GM18502 (cell line): ENCODE measurements at regions not wholly inside any gene's neighbourhood (a gene's known extent, or its start where the extent isn't known, plus 50 kb on each side); places are given as distances from the start of the nearest gene placed in this dataset.

ENCODE experiments used
- ATAC-seq: cut with Tn5 transposase; IDR thresholded peaks from one replicate; pipeline ENCODE4 v1.9.1; 2021; ENCODE audit warnings: mild to moderate bottlenecking; ENCODE audit not compliant: unreplicated experiment, poor library complexity

DNA sequence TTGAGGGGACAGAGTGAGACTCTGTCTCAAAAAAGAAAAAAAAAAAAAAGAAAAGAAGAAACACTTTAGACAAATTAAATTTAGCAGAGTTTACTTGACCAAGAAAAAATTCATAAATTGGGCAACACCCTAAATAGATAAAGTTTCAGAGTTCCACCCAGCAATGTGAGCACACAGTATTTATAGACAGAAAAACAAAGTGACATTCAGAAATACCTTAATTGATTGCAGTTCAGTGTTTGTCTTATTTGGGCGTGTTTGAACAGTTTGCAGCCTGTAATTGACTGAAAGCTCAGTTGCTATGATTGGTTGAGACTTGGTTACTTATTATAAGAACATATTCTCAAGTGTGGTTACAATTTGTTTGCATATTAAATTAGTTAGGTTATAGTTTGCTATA lies 603.5 kb upstream of the NEGR1 start:
- no peak for ATAC-seq

GRCh38 chr1:72885017-72885416 lies 602.7 kb upstream of the NEGR1 start:
- no peak for ATAC-seq

DNA sequence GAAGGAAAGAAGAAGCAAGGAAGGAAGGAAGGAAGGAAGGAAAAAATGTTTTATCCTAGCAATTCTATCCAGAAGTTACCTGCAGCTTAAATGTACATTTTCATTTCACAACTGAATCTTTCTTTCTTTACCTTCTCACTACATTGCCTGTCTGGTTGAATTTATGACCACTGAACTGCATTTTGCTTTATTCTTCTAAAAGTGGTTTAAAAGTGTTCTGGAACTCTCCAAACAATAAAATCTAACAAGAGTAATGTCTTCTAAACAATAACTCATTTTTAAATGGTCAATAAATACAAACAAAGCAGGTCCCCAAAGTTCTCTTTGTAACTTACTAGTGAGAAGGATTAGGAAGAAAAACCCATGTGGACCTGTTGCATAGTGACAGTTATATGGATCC lies 587.5 kb upstream of the NEGR1 start:
- ATAC-seq, result no peak

DNA sequence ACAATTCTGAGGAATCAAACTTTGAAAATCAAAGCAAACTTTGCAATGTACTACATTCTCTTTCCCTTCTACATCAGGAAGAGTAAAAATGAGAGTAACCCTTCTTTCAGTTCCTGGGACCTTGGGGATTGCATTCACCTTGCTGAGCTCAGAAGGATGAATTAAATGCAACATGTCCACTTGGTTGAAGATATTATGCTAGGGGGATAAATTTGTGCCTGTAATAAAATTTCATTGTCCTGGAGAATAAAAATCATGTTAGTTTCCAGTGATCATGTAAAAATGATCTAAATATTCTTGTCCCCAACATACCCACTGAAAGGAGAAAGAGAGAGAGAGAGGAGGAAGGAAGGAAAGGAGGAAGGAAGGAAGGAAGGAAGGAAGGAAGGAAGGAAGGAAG lies 587.1 kb upstream of the NEGR1 start:
- ATAC-seq, result no peak

- no peak for ATAC-seq
Observed at GRCh38 chr1:72851597-72851996, 569.3 kb upstream of the NEGR1 start.

DNA sequence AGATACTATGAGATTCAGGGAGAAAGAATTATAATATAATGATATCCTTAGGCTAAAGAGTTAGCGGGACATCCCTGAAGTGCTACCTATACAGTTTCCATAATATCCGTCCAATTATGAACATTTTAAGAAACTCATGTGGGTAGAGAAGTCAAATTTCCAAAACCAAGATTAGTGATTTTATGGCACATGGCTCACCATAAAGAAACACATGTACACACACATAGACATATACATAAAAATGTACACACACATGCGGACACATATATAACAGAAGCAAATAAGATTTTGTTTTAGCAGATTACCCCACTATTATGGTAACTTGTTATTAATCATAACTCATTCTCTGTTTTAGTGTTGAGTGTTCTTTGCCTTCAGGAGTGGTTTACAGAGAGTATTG lies 566.7 kb upstream of the NEGR1 start:
- no peak for ATAC-seq

GRCh38 chr1:72847651-72848050 lies 565.3 kb upstream of the NEGR1 start:
- ATAC-seq, result no peak

DNA sequence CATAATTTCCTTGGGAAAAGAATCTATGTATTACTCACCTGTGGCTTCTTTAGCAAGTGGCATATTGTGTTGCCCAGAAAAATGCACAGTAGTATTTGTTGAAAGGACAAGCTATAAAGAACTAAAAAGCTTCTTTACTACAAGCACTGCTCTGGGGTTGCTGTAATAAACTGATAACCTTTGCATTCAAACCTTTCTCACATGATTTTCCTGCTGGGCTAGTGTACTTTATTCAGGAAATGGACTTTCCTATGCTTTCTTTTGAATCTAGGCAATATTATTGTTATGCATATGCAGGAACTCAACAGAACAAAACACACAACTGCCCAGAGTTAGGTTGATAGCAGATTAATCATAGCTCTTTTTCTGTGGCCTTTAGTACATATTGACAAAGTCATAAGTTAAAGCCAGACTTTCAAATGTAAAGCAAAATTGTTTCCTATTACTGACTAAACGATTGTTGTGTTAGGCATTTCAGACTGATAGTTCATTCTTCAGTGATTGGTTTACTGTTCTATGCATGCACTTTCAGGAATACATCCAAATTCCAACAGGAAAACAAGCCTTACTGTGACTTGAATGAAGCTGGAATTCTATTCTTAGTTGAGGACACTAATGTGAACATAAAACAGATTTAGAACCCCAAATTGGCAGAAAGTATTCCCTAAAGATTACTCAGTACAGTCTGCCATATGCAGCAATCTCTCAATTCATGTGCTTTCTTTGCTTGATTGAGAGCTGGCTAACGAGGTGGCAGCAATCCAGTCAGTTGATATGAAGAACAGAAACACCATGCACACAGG lies 564.3 kb upstream of the NEGR1 start:
- no peak for ATAC-seq

GRCh38 chr1:72845981-72846380 lies 563.6 kb upstream of the NEGR1 start:
- ATAC-seq, result no peak

- ATAC-seq, result no peak
Observed at GRCh38 chr1:72845381-72845780, 563.0 kb upstream of the NEGR1 start.

GRCh38 chr1:72837781-72838180 lies 555.4 kb upstream of the NEGR1 start:
- ATAC-seq, result no peak

DNA sequence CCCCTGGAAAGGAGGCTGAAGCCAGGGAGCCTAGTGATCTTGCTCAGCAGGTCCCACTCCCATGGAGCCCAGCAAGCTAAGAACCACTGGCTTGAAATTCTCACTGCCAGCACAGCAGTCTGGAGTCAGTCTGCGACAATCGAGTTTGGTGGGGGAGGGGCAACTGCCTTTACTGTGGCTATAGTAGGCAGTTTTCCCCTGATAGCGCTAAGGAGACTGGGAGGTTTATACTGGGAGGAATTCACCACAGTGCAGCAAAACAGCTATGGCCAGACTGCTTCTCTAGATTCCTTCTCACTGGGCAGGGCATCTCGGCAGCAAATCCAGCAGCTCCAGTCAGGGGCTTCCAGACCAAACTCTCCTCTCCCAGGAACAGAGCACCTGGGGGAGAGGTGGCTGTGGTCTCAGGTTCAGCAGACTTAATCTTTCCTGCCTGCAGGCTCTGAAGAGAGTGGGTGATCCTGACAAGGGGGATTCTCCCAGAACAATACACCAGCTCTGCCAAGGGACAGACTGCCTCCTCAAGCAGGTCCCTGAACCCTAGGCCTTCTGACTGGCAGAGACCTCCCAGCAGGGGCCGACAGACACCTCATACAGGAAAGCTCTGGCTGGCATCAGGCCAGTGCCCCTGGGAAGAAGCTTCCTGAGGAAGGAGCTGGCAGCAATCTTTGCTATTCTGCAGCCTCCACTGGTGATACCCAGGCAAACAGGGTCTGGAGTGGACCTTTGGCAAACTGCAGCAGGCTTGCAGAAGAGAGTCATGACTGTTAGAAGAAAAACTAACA lies 548.5 kb upstream of the NEGR1 start:
- no peak for ATAC-seq

GRCh38 chr1:72827278-72827677 lies 544.9 kb upstream of the NEGR1 start:
- ATAC-seq, result no peak

GRCh38 chr1:72804541-72804940 lies 522.2 kb upstream of the NEGR1 start:
- no peak for ATAC-seq

GRCh38 chr1:72781038-72781437 lies 498.7 kb upstream of the NEGR1 start:
- no peak for ATAC-seq

DNA sequence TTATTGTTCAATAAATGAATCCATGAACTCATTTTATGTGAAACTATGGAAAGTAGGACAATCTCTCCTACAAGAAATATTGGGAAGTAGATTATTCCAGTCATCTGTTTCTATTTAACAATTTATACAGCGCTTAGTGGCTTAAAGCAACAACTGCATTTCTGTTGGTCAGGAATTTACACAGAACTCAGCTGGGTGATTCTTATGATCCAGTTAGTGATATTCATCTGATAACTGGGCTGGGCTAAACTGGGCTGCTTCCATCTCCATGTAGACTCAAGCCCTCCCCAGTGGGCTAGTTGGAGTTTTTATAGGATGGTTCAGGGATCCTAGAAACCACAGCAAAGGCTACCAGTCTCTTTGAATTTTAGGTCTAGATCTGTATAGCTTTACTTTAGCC lies 497.9 kb upstream of the NEGR1 start:
- ATAC-seq, result no peak

DNA sequence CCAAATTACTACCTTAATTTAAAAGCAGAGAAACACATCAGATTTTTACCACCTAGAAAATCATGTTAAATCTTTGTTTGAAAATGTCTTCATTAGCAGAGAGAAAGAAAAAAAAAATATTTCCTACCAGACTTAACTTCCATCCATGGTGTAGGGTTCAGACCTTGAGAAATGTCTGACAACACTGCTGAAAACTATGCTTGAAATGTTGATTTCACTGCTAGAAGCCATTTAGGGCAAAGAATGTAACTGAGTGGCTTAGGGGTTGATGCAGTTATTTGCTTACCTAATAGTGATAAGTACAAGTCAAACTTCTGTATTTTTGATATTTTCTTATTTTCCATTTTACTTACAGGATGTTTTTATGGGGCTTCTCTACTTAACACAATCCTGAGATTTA lies 495.6 kb upstream of the NEGR1 start:
- no peak for ATAC-seq

GRCh38 chr1:72763481-72763880 lies 481.1 kb upstream of the NEGR1 start:
- ATAC-seq, result no peak

DNA sequence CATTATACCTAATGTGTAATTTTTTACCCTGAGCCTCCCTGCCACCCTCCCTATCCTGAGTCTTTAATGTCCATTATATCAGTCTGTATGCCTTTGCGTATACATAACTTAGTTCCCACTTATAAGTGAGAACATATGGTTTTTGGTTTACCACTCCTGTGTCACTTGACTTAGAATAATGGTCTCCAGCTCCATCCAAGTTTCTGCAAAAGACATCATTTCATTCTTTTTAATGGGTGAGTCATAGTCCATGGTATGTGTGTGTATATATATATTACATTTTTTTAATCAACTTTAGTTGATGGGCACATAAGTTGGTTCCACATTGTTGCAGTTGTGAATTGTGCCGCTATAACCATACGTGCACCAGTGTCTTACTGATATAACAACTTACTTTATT lies 477.1 kb upstream of the NEGR1 start:
- no peak for ATAC-seq

GRCh38 chr1:72757843-72758242 lies 475.5 kb upstream of the NEGR1 start:
- ATAC-seq, result no peak

DNA sequence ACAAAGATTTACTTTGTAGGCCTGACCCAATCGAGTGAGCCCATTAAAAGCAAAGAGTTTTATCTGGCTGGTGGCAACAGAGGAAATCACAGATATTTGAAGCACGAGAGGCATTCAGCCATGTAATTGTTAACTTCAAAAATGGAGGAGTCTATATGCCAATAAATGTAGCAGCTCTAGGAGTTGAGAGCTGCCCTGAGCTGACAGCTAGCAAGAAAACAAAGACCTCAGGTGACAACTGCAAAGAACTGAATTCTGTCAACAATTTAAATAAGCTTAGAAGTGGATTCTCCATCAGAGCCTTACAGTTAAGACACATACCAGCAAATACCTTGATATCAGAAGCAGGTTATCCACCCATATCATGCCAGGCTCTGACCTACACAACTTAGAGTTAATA lies 463.1 kb upstream of the NEGR1 start:
- ATAC-seq, result no peak

DNA sequence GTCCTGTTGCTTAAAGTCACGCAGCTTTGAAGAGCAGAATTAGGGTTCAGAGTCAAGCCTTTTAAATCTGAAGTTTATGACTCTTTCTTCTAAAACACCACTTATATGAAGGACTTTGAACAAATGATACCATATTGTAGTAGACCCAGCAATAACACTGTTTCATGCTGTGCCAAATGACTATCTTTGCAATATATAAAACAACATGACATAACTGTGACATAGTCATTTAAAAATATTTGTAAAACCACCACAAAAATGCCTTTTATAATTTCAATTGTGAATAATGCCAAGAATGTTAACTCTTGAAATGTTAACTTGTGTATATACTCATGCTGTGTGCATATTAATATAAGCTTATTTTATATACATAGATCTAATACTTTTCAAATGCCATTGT lies 452.1 kb upstream of the NEGR1 start:
- ATAC-seq, result no peak
